HEK293T (cell line): ENCODE measurements at regions not wholly inside any gene's neighbourhood (a gene's known extent, or its start where the extent isn't known, plus 50 kb on each side); places are given as distances from the start of the nearest gene placed in this dataset.

Experiments
- CTCF ChIA-PET: fragments of 350-600 bp; formaldehyde crosslinking; extraction: SDS; loops from one replicate; lab custom pipeline; 2021; ENCODE audit warnings: antibody characterized with exemption, inconsistent platforms; lab: Yijun Ruan, JAX
- POLR2A ChIA-PET: fragments of 350-600 bp; formaldehyde crosslinking; extraction: SDS; loops from one replicate; lab custom pipeline; 2020; ENCODE audit warnings: antibody characterized with exemption, inconsistent platforms; lab: Yijun Ruan, JAX
- DNase-seq: peaks from one replicate; pipeline ENCODE4 v3.0.0; 2012; ENCODE audit warnings: mixed read lengths; ENCODE audit errors: extremely low spot score
- ARNT ChIP-seq: fragments of 450-650 bp; IDR thresholded peaks from 2 replicates; pipeline ENCODE4 v1.6.1; 2017; ENCODE audit warnings: mild to moderate bottlenecking
- BHLHE40 ChIP-seq: fragments of 450-650 bp; IDR thresholded peaks from 2 replicates; pipeline ENCODE4 v1.6.1; 2016; ENCODE audit warnings: mild to moderate bottlenecking, moderate library complexity, borderline replicate concordance
- CTBP1 ChIP-seq: fragments of 450-650 bp; IDR thresholded peaks from 2 replicates; pipeline ENCODE4 v1.6.1; 2016; ENCODE audit warnings: borderline replicate concordance
- ELF4 ChIP-seq: fragments of 450-650 bp; IDR thresholded peaks from 2 replicates; pipeline ENCODE4 v1.6.1; 2017; ENCODE audit warnings: antibody characterized with exemption
- FOXA1 ChIP-seq: fragments of 450-650 bp; IDR thresholded peaks from 2 replicates; pipeline ENCODE4 v1.6.1; 2016; ENCODE audit warnings: mild to moderate bottlenecking
- FOXK2 ChIP-seq: fragments of 450-650 bp; IDR thresholded peaks from 2 replicates; pipeline ENCODE4 v1.6.1; 2016; ENCODE audit warnings: mild to moderate bottlenecking
- FOXM1 ChIP-seq: fragments of 450-650 bp; IDR thresholded peaks from 2 replicates; pipeline ENCODE4 v1.6.1; 2017; ENCODE audit warnings: mild to moderate bottlenecking, borderline replicate concordance
- HDGF ChIP-seq: fragments of 450-650 bp; IDR thresholded peaks from 2 replicates; pipeline ENCODE4 v1.6.1; 2017; ENCODE audit warnings: antibody characterized with exemption, borderline replicate concordance
- L3MBTL2 ChIP-seq: fragments of 450-650 bp; conservative IDR thresholded peaks from 2 replicates; pipeline ENCODE4 v1.6.1; 2016; ENCODE audit warnings: mild to moderate bottlenecking
- LEF1 ChIP-seq: fragments of 450-650 bp; IDR thresholded peaks from 2 replicates; pipeline ENCODE4 v1.6.1; 2017; ENCODE audit warnings: mild to moderate bottlenecking, borderline replicate concordance
- NFRKB ChIP-seq: fragments of 450-650 bp; IDR thresholded peaks from 2 replicates; pipeline ENCODE4 v1.6.1; 2016; ENCODE audit warnings: mild to moderate bottlenecking, moderate library complexity
- SP1 ChIP-seq: fragments of 450-650 bp; IDR thresholded peaks from 2 replicates; pipeline ENCODE4 v1.6.1; 2017
- SUZ12 ChIP-seq: fragments of 450-650 bp; IDR thresholded peaks from 2 replicates; pipeline ENCODE4 v1.6.1; 2016; ENCODE audit warnings: mild to moderate bottlenecking
- TARDBP ChIP-seq: fragments of 450-650 bp; IDR thresholded peaks from 2 replicates; pipeline ENCODE4 v1.6.1; 2016
- ZNF384 ChIP-seq: fragments of 450-650 bp; IDR thresholded peaks from 2 replicates; pipeline ENCODE4 v1.6.1; 2016
- TF ChIP-seq, protein P1 (sequence below): fragments of 450-650 bp; IDR thresholded peaks from 2 replicates; pipeline ENCODE4 v1.6.1; 2016

DNA sequence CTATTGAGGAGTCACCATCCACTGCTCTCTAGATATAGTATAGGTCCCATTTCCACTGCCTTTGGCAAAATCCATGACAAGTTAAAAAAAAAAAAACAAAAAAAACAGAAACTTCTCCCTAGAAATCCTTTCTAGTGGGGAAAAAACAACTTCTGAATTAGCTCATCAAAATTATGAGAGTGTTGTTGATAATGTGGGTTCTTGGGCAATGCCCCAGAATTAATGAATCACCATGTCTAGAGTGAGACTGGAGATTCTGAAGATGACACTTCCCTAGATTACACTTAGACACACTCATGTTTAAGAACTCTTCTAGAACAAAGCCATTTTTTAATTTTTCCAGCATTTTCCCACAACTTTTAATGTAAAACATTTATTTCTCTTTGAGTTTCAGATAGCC, 728.0 kb upstream of the C9orf72 start:
- POLR2A ChIA-PET: no interaction called here
- no peak for DNase-seq
- CTCF ChIA-PET: no interaction called here
- no peak for TF ChIP-seq ELF4
- no peak for TF ChIP-seq LEF1
- no peak for TF ChIP-seq FOXM1
- TF ChIP-seq SUZ12: no peak
- TF ChIP-seq, protein P1, sequence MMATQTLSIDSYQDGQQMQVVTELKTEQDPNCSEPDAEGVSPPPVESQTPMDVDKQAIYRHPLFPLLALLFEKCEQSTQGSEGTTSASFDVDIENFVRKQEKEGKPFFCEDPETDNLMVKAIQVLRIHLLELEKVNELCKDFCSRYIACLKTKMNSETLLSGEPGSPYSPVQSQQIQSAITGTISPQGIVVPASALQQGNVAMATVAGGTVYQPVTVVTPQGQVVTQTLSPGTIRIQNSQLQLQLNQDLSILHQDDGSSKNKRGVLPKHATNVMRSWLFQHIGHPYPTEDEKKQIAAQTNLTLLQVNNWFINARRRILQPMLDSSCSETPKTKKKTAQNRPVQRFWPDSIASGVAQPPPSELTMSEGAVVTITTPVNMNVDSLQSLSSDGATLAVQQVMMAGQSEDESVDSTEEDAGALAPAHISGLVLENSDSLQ: no peak
- TF ChIP-seq TARDBP: no peak
- no peak for TF ChIP-seq SP1
- no peak for TF ChIP-seq BHLHE40
- no peak for TF ChIP-seq ARNT
- TF ChIP-seq CTBP1: no peak
- TF ChIP-seq HDGF: no peak
- no peak for TF ChIP-seq FOXA1
- TF ChIP-seq FOXK2: no peak
- no peak for TF ChIP-seq ZNF384
- TF ChIP-seq NFRKB: no peak
- no peak for TF ChIP-seq L3MBTL2

DNA sequence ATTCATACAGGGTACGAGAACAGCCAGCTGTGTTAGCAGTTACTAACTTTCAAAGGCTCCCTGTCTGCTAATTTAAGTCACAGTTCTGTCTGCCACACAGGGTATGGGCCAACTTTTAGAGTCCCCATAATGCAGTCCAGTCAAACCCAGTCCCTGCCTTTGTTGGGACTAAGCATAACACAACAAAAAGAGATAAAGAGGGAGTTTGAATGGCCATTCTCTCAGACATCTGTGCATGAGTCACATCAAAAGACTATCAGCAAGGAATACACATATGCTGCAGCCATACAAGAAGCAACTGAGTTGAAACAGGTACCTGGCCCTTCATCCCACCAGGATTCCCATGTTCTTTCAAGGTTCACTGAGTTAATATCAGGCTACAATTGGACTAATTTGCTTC, 744.5 kb upstream of the C9orf72 start:
- CTCF ChIA-PET: no interaction called here
- TF ChIP-seq SP1 (no peak), LEF1 (no peak), BHLHE40 (no peak), FOXK2 (no peak), FOXM1 (no peak), FOXA1 (no peak), SUZ12 (no peak), HDGF (no peak), TARDBP (no peak), ELF4 (no peak), CTBP1 (no peak), ZNF384 (no peak), ARNT (no peak), NFRKB (no peak), L3MBTL2 (no peak)
- TF ChIP-seq, protein P1: no peak
- DNase-seq: no peak
- POLR2A ChIA-PET: no interaction called here

DNA sequence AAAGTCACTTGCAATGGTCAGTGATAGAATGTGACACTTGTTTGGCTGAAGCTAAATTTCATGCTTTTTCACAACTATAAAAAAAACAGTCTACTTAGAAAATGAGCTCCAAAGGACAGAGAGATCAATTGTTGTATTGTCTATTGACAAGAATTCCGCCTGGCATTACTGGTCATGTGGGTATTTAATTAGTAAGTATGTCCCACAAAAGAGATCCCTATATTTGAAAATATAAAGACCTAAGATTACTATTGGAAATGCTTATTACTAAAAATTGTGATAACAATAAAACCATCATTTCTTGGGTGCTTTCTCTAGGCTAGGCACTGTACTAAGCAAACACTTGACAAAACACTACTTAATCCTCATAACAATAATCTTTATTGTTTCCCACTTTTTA, 745.2 kb upstream of the C9orf72 start:
- TF ChIP-seq SP1: no peak
- TF ChIP-seq ARNT: no peak
- TF ChIP-seq SUZ12: no peak
- no peak for TF ChIP-seq HDGF
- no peak for TF ChIP-seq CTBP1
- no peak for TF ChIP-seq ZNF384
- no peak for TF ChIP-seq ELF4
- TF ChIP-seq LEF1: no peak
- no peak for TF ChIP-seq L3MBTL2
- no peak for TF ChIP-seq NFRKB
- TF ChIP-seq FOXM1: no peak
- TF ChIP-seq TARDBP: no peak
- ChIA-PET POLR2A (no interaction called here), CTCF (no interaction called here)

DNA sequence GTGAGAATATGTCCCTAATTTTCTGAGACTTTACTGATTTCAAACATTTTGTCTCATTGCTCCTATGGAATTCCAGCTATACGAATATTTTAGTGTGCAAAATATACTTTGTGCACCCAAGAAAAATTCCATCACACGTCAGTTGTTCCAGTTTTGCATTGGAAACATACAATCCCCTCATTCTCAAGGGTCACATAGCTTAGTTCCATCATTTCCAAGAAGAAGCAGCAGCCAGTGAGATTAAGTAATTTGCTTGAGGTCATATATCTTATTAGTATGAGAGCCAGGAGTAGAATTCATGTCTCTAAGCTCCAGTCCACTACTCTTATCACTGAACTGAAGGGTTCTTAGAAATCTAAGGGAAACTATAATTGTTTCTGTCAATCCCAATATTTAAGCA, 746.7 kb upstream of the C9orf72 start:
- TF ChIP-seq FOXM1 (no peak), ELF4 (no peak), LEF1 (no peak), TARDBP (no peak)
- TF ChIP-seq, protein P1: no peak
- DNase-seq: no peak
- POLR2A ChIA-PET: no interaction called here
- CTCF ChIA-PET: no interaction called here

More for the DNA sequence above, 745.2 kb upstream of the C9orf72 start:
- no peak for DNase-seq

DNA sequence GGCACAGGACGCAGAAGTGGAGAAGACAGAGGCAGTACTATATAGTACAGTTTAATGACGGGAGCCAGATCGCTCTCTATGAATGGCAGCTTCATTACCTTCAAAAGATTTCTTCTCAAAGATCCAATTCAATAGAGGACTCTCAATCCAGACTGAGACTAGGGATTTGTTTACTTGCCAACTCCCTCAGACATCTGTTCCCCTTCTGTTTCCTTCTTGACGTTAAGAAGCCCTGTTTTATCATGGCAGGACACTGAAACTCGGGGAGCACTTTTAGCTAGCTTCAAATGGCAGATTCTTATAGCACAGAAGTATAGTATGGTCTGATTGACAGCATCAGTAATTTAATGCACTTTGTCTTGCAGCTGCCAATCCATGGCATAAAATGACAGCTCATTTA, 747.3 kb upstream of the C9orf72 start:
- TF ChIP-seq FOXA1: no peak
- no peak for TF ChIP-seq CTBP1
- no peak for TF ChIP-seq L3MBTL2
- no peak for TF ChIP-seq FOXK2
- TF ChIP-seq SUZ12: no peak
- TF ChIP-seq ARNT: no peak
- CTCF ChIA-PET: no interaction called here
- POLR2A ChIA-PET: no interaction called here
- no peak for DNase-seq

DNA sequence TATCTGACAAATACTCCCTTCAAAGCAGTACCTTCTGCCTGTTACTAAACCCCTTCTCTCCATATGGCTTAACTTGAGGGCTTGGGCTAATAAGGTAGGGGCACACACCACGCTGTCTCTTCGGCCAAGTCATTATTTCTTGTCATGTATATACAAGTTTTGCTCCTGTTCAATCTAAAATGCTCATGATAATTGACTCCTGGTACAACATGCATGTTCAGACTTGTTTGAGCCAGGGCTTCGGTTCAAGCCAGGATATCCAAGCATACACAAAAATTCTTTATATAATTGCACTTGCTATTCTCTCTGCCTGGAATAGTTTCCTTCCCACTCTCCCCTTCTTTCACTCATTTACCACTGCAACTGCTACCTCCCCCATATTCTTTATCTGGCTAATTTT, 756.0 kb upstream of the C9orf72 start:
- CTCF ChIA-PET: no interaction called here

More for the DNA sequence above, 756.0 kb upstream of the C9orf72 start:
- POLR2A ChIA-PET: no interaction called here
- TF ChIP-seq L3MBTL2: no peak
- TF ChIP-seq FOXK2: no peak
- TF ChIP-seq SP1: no peak
- TF ChIP-seq CTBP1: no peak
- TF ChIP-seq FOXM1: no peak
- no peak for TF ChIP-seq BHLHE40
- TF ChIP-seq NFRKB: no peak
- TF ChIP-seq LEF1: no peak
- TF ChIP-seq SUZ12: no peak
- no peak for TF ChIP-seq ZNF384
- no peak for TF ChIP-seq HDGF
- no peak for TF ChIP-seq ELF4
- TF ChIP-seq ARNT: no peak
- no peak for TF ChIP-seq FOXA1
- TF ChIP-seq TARDBP: no peak
- TF ChIP-seq, protein P1: no peak
- no peak for DNase-seq
